Embryonic facial prominence (tissue), 1 donor: ENCODE measurements at regions not wholly inside any gene's neighbourhood (a gene's known extent, or its start where the extent isn't known, plus 50 kb on each side); places are given as distances from the start of the nearest gene placed in this dataset.
"Not testable (repeated sequence)": the region's sequence is repeated elsewhere in the genome, so short reads cannot be mapped to it uniquely, and the experiment has no call there.

ENCODE experiments used
- DNase-seq: peaks from one replicate; pipeline ENCODE4 v3.0.0-alpha.2; 2016; ENCODE audit errors: extremely low spot score

GRCh38 chr13:111665691-111666095 lies 345.3 kb downstream of the TEX29 start:
- DNase-seq: no peak

GRCh38 chr13:111666164-111666776 lies 345.8 kb downstream of the TEX29 start:
- no peak for DNase-seq

- DNase-seq: no peak
Measured at GRCh38 chr13:111667757-111668156, 347.3 kb downstream of the TEX29 start.

GRCh38 chr13:111668451-111668850 lies 348.0 kb downstream of the TEX29 start:
- no peak for DNase-seq

- not testable (repeated sequence) for DNase-seq
Measured at GRCh38 chr13:111672198-111672597, 351.8 kb downstream of the TEX29 start.

- DNase-seq: not testable (repeated sequence)
Measured at GRCh38 chr13:111678120-111678882, 357.9 kb downstream of the TEX29 start.

GRCh38 chr13:111679645-111680044 lies 359.2 kb downstream of the TEX29 start:
- not testable (repeated sequence) for DNase-seq

GRCh38 chr13:111680100-111680499 lies 359.7 kb downstream of the TEX29 start:
- not testable (repeated sequence) for DNase-seq

- DNase-seq: not testable (repeated sequence)
Measured at GRCh38 chr13:111692028-111692427, 371.6 kb downstream of the TEX29 start.

- not testable (repeated sequence) for DNase-seq
Measured at GRCh38 chr13:111696121-111696520, 370.8 kb upstream of the SOX1 start.

- not testable (repeated sequence) for DNase-seq
Measured at GRCh38 chr13:111702059-111702458, 364.9 kb upstream of the SOX1 start.
